GM23338 (cell line): ENCODE measurements at regions not wholly inside any gene's neighbourhood (a gene's known extent, or its start where the extent isn't known, plus 50 kb on each side); places are given as distances from the start of the nearest gene placed in this dataset.

ENCODE experiments used
- ATAC-seq: fragments of 200-7000 bp; cut with Tn5 transposase; 3 replicates; pipeline ENCODE4 v1.9.1; 2020
- DNase-seq: peaks from one replicate; pipeline ENCODE4 v3.0.0-alpha.2; 2015; ENCODE audit warnings: low spot score
- H2AFZ ChIP-seq: fragments of 200-600 bp; sonication (generic); 2 replicates; pipeline ENCODE4 v1.8.0; 2016; ENCODE audit warnings: antibody characterized with exemption, mild to moderate bottlenecking, moderate library complexity
- H3F3A ChIP-seq: fragments of 200-600 bp; sonication (generic); replicated peaks from 2 replicates; pipeline ENCODE4 v1.8.0; 2017; ENCODE audit warnings: antibody characterized with exemption, mixed run types, low read depth
- H3K27ac ChIP-seq: fragments of 200-600 bp; sonication (generic); 2 replicates; pipeline ENCODE4 v1.6.1; 2016; ENCODE audit warnings: low read depth
- H3K27me3 ChIP-seq: fragments of 200-600 bp; sonication (generic); 2 replicates; pipeline ENCODE4 v1.8.0; 2016; ENCODE audit warnings: mild to moderate bottlenecking, mixed run types, moderate library complexity; ENCODE audit not compliant: insufficient read depth
- H3K36me3 ChIP-seq: fragments of 200-600 bp; sonication (generic); 2 replicates; pipeline ENCODE4 v1.8.0; 2016; ENCODE audit warnings: mild to moderate bottlenecking; ENCODE audit not compliant: insufficient read depth
- H3K4me1 ChIP-seq: fragments of 200-600 bp; sonication (generic); 2 replicates; pipeline ENCODE4 v1.8.0; 2016; ENCODE audit warnings: mild to moderate bottlenecking, moderate library complexity; ENCODE audit not compliant: insufficient read depth
- H3K4me2 ChIP-seq: fragments of 200-600 bp; sonication (generic); 2 replicates; pipeline ENCODE4 v1.7.1; 2017; ENCODE audit warnings: mixed run types
- H3K4me3 ChIP-seq: fragments of 200-600 bp; sonication (generic); 2 replicates; pipeline ENCODE4 v1.6.1; 2016; ENCODE audit warnings: mixed run types
- H3K79me2 ChIP-seq: fragments of 200-600 bp; sonication (generic); replicated peaks from 2 replicates; pipeline ENCODE4 v1.8.0; 2017; ENCODE audit warnings: mild to moderate bottlenecking; ENCODE audit not compliant: insufficient read depth
- H3K9me2 ChIP-seq: fragments of 200-600 bp; sonication (generic); 2 replicates; pipeline ENCODE4 v1.8.0; 2017; ENCODE audit not compliant: insufficient read depth
- H4K20me1 ChIP-seq: fragments of 200-600 bp; sonication (generic); replicated peaks from 2 replicates; pipeline ENCODE4 v1.8.0; 2017; ENCODE audit warnings: mild to moderate bottlenecking; ENCODE audit not compliant: insufficient read depth
- H3K27ac Mint-ChIP-seq: 2 replicates; pipeline ENCODE4 v1.8.0; 2020; ENCODE audit warnings: inconsistent platforms, mild to moderate bottlenecking, moderate library complexity, mixed read lengths
- H3K27me3 Mint-ChIP-seq: 3 replicates; pipeline ENCODE4 v1.8.0; 2022; ENCODE audit warnings: low read depth, mild to moderate bottlenecking, moderate library complexity, mixed read lengths, inconsistent platforms; ENCODE audit not compliant: insufficient read depth, poor library complexity
- H3K36me3 Mint-ChIP-seq: 3 replicates; pipeline ENCODE4 v1.8.0; 2021; ENCODE audit warnings: low read depth, mild to moderate bottlenecking, inconsistent platforms, moderate library complexity, mixed read lengths
- H3K4me1 Mint-ChIP-seq: 3 replicates; pipeline ENCODE4 v1.8.0; 2020; ENCODE audit warnings: mild to moderate bottlenecking, inconsistent platforms, mixed read lengths
- H3K4me3 Mint-ChIP-seq: 3 replicates; pipeline ENCODE4 v1.8.0; 2021; ENCODE audit warnings: moderate library complexity, mild to moderate bottlenecking, inconsistent platforms, mixed read lengths
- H3K9me3 Mint-ChIP-seq: 3 replicates; pipeline ENCODE4 v1.8.0; 2020; ENCODE audit warnings: moderate library complexity, mild to moderate bottlenecking, inconsistent platforms, mixed read lengths
- CTCF ChIP-seq, 2 experiments: fragments of 200-600 bp in 1 of 2; sonication (generic) in 1 of 2; conservative IDR thresholded peaks; 2 replicates each; pipeline versions ENCODE4 v1.5.1 to v1.6.1; 2016 to 2017; ENCODE audit warnings: antibody characterized with exemption in 2 of 2, low read depth in 2 of 2, mild to moderate bottlenecking in 2 of 2, moderate library complexity in 1 of 2
- ETS1 ChIP-seq: IDR thresholded peaks from 2 replicates; pipeline ENCODE4 v1.6.1; 2016; ENCODE audit warnings: antibody characterized with exemption
- EZH2 ChIP-seq: fragments of 200-600 bp; sonication (generic); IDR thresholded peaks from one replicate; pipeline ENCODE4 v1.8.0; 2017; ENCODE audit warnings: antibody characterized with exemption, mild to moderate bottlenecking, low read depth; ENCODE audit not compliant: unreplicated experiment
- EZH2phosphoT487 ChIP-seq: fragments of 200-600 bp; sonication (generic); IDR thresholded peaks from one replicate; pipeline ENCODE4 v1.8.1; 2018; ENCODE audit warnings: antibody characterized with exemption; ENCODE audit not compliant: unreplicated experiment
- JUNB ChIP-seq: IDR thresholded peaks from one replicate; pipeline ENCODE4 v1.6.1; 2016; ENCODE audit warnings: antibody characterized with exemption; ENCODE audit not compliant: unreplicated experiment
- NANOG ChIP-seq: IDR thresholded peaks from 2 replicates; pipeline ENCODE4 v1.6.1; 2016; ENCODE audit warnings: antibody characterized with exemption, borderline replicate concordance
- REST ChIP-seq: IDR thresholded peaks from one replicate; pipeline ENCODE4 v1.6.1; 2018; ENCODE audit warnings: antibody characterized with exemption; ENCODE audit not compliant: unreplicated experiment
- STAT1 ChIP-seq: IDR thresholded peaks from one replicate; pipeline ENCODE4 v1.6.1; 2016; ENCODE audit warnings: antibody characterized with exemption; ENCODE audit not compliant: unreplicated experiment
- ZNF114 ChIP-seq: fragments of 250-450 bp; sonication (Bioruptor Pico); IDR thresholded peaks from 2 replicates; pipeline ENCODE4 v1.5.0; 2020; ENCODE audit warnings: mild to moderate bottlenecking, moderate library complexity
- ZNF331 ChIP-seq: fragments of 250-450 bp; sonication (Bioruptor Pico); IDR thresholded peaks from 2 replicates; pipeline ENCODE4 v1.5.0; 2020; ENCODE audit warnings: low read depth, mild to moderate bottlenecking, moderate library complexity

GRCh38 chr1:29785137-29785527, 548.8 kb downstream of the PTPRU start:
- no peak overlapping the region for H3K4me2 ChIP-seq
- no peaks in the 10 kb centered on the region for H3K4me1 Mint-ChIP-seq
- no peak for DNase-seq
- H3K27ac Mint-ChIP-seq, result no peak overlapping the region
- H3K4me3 ChIP-seq, result no peak overlapping the region
- H2AFZ ChIP-seq, result no peak overlapping the region
- no peaks in the 10 kb centered on the region for H3F3A ChIP-seq
- no peaks in the 10 kb centered on the region for H3K4me1 ChIP-seq
- no peaks in the 10 kb centered on the region for H3K36me3 Mint-ChIP-seq
- no peaks in the 10 kb centered on the region for H3K9me2 ChIP-seq
- no peak overlapping the region for H3K4me3 Mint-ChIP-seq
- H4K20me1 ChIP-seq, result no peaks in the 10 kb centered on the region
- TF ChIP-seq ZNF331 (CRISPR knock-in tag), result no peak
- no peak for TF ChIP-seq NANOG
- TF ChIP-seq JUNB, result no peak
- no peak for TF ChIP-seq ZNF114 (CRISPR knock-in tag)
- H3K27ac ChIP-seq, result no peak overlapping the region
- ATAC-seq, result no peak
- no peaks in the 10 kb centered on the region; the same call in 1 of the 3 replicates for H3K9me3 Mint-ChIP-seq
- no peaks in the 10 kb centered on the region for H3K27me3 Mint-ChIP-seq
- no peaks in the 10 kb centered on the region for H3K79me2 ChIP-seq
- H3K36me3 ChIP-seq, result no peaks in the 10 kb centered on the region
- no peaks in the 10 kb centered on the region for H3K27me3 ChIP-seq

- Histone ChIP-seq H3F3A (no peaks in the 10 kb centered on the region), H3K4me2 (no peak overlapping the region), H2AFZ (no peak overlapping the region), H3K79me2 (no peaks in the 10 kb centered on the region), H3K27ac (no peak overlapping the region), H4K20me1 (no peaks in the 10 kb centered on the region), H3K27me3 (no peaks in the 10 kb centered on the region), H3K4me3 (no peak overlapping the region), H3K9me2 (no peaks in the 10 kb centered on the region), H3K36me3 (no peaks in the 10 kb centered on the region), H3K4me1 (no peaks in the 10 kb centered on the region)
- Mint-ChIP-seq H3K9me3 (no peaks in the 10 kb centered on the region; the same call in 1 of the 3 replicates), H3K4me1 (no peaks in the 10 kb centered on the region), H3K27ac (no peak overlapping the region), H3K27me3 (no peaks in the 10 kb centered on the region), H3K4me3 (no peak overlapping the region), H3K36me3 (no peaks in the 10 kb centered on the region)
- TF ChIP-seq STAT1 (no peak), EZH2 (no peak), EZH2phosphoT487 (no peak), ETS1 (no peak), CTCF (conservative IDR thresholded peaks at IDR 0.05; ENCODE audit: low read depth in 2 of 2) (no peak), ZNF114 (CRISPR knock-in tag) (no peak), NANOG (no peak), REST (no peak)
- no peak for DNase-seq
- no peak for ATAC-seq
Measured at GRCh38 chr1:29784276-29785136, 548.2 kb downstream of the PTPRU start.
